OCI-LY1 (cell line): ENCODE measurements at regions not wholly inside any gene's neighbourhood (a gene's known extent, or its start where the extent isn't known, plus 50 kb on each side); places are given as distances from the start of the nearest gene placed in this dataset.

Experiments
- H2AFZ ChIP-seq: fragments of 200-600 bp; sonication (generic), shearing (Covaris generic); 2 replicates; pipeline ENCODE4 v1.6.0; 2014; ENCODE audit warnings: antibody characterized with exemption, mild to moderate bottlenecking, low read length
- H3F3A ChIP-seq: fragments of 200-600 bp; sonication (generic), shearing (Covaris generic); 2 replicates; pipeline ENCODE4 v1.6.0; 2014; ENCODE audit warnings: mild to moderate bottlenecking, antibody characterized with exemption, low read length, moderate library complexity; ENCODE audit not compliant: insufficient read depth
- H3K27ac ChIP-seq: fragments of 200-600 bp; sonication (generic); 2 replicates; pipeline ENCODE4 v1.5.1; 2014; ENCODE audit warnings: low read length, mixed run types, mild to moderate bottlenecking, low read depth; ENCODE audit not compliant: poor library complexity, severe bottlenecking
- H3K27me3 ChIP-seq: fragments of 200-600 bp; sonication (generic); 2 replicates; pipeline ENCODE4 v1.6.0; 2014; ENCODE audit warnings: antibody characterized with exemption, mild to moderate bottlenecking, low read length, moderate library complexity; ENCODE audit not compliant: insufficient read depth
- H3K36me3 ChIP-seq: fragments of 200-600 bp; sonication (generic); 2 replicates; pipeline ENCODE4 v1.6.1; 2014; ENCODE audit warnings: mild to moderate bottlenecking, antibody characterized with exemption, low read length, moderate library complexity, mixed read lengths; ENCODE audit not compliant: insufficient read depth
- H3K4me1 ChIP-seq: fragments of 200-600 bp; sonication (generic); 2 replicates; pipeline ENCODE4 v1.5.1; 2014; ENCODE audit warnings: mild to moderate bottlenecking, low read length, moderate library complexity; ENCODE audit not compliant: insufficient read depth, severe bottlenecking
- H3K4me2 ChIP-seq: fragments of 200-600 bp; sonication (generic), shearing (Covaris generic); 2 replicates; pipeline ENCODE4 v1.6.1; 2014; ENCODE audit warnings: low read length
- H3K4me3 ChIP-seq: fragments of 200-600 bp; sonication (generic); 2 replicates; pipeline ENCODE4 v1.5.1; 2014; ENCODE audit warnings: low read length, low read depth, mild to moderate bottlenecking, mixed read lengths; ENCODE audit not compliant: poor library complexity, severe bottlenecking
- H3K79me2 ChIP-seq: fragments of 200-600 bp; shearing (Covaris generic); 2 replicates; pipeline ENCODE4 v1.6.1; 2016; ENCODE audit warnings: mixed run types, low read length, mixed read lengths; ENCODE audit not compliant: insufficient read depth
- H3K9ac ChIP-seq: fragments of 200-600 bp; sonication (generic), shearing (Covaris generic); 2 replicates; pipeline ENCODE4 v1.6.1; 2014; ENCODE audit warnings: mild to moderate bottlenecking, low read length, mixed read lengths
- H3K9me2 ChIP-seq: fragments of 200-600 bp; sonication (generic), shearing (Covaris generic); 2 replicates; pipeline ENCODE4 v1.6.1; 2014; ENCODE audit warnings: low read depth, mild to moderate bottlenecking, low read length, mixed read lengths
- H3K9me3 ChIP-seq: fragments of 200-600 bp; shearing (Covaris generic); 2 replicates; pipeline ENCODE4 v1.6.1; 2014; ENCODE audit warnings: low read length, mixed read lengths
- H4K20me1 ChIP-seq: fragments of 200-600 bp; sonication (generic), shearing (Covaris generic); 2 replicates; pipeline ENCODE4 v1.6.0; 2016; ENCODE audit warnings: mild to moderate bottlenecking, low read length; ENCODE audit not compliant: insufficient read depth
- CTCF ChIP-seq: fragments of 200-600 bp; sonication (generic), shearing (Covaris generic); IDR thresholded peaks from 2 replicates; pipeline ENCODE4 v1.5.1; 2017; ENCODE audit warnings: mild to moderate bottlenecking, antibody characterized with exemption, low read length, moderate library complexity, mixed read lengths
- EZH2 ChIP-seq: fragments of 200-600 bp; sonication (generic), shearing (Covaris generic); IDR thresholded peaks from 2 replicates; pipeline ENCODE4 v1.8.0; 2017; ENCODE audit warnings: borderline replicate concordance, mixed run types, mild to moderate bottlenecking, antibody characterized with exemption, low read length, moderate library complexity, mixed read lengths

GRCh38 chr7:115274-115911 is 77.0 kb upstream of the FAM20C start:
- Histone ChIP-seq H3K9me3 (peaks cover 3% of the 10 kb centered on the region; the same call in 1 of the 2 replicates), H3K9ac (no peak overlapping the region), H3K27ac (no peak overlapping the region), H3K36me3 (no peaks in the 10 kb centered on the region), H2AFZ (no peak overlapping the region), H3K4me3 (no peak overlapping the region), H3F3A (no peaks in the 10 kb centered on the region), H3K27me3 (peaks cover 4% of the 10 kb centered on the region; the same call in 1 of the 2 replicates), H3K4me2 (no peak overlapping the region), H4K20me1 (no peaks in the 10 kb centered on the region), H3K9me2 (no peaks in the 10 kb centered on the region), H3K4me1 (no peaks in the 10 kb centered on the region), H3K79me2 (no peaks in the 10 kb centered on the region)
- TF ChIP-seq EZH2 (no peak), CTCF (no peak)

- H3K27ac ChIP-seq, result no peak overlapping the region
- no peaks in the 10 kb centered on the region for H3K9me2 ChIP-seq
- no peak overlapping the region for H3K4me2 ChIP-seq
- no peaks in the 10 kb centered on the region for H4K20me1 ChIP-seq
- H3K9ac ChIP-seq, result no peak overlapping the region
- no peak overlapping the region for H3K4me3 ChIP-seq
- H3K36me3 ChIP-seq, result no peaks in the 10 kb centered on the region
- no peaks in the 10 kb centered on the region for H3K79me2 ChIP-seq
- peaks cover 3% of the 10 kb centered on the region; the same call in 1 of the 2 replicates for H3K9me3 ChIP-seq
- TF ChIP-seq CTCF, result no peak
- TF ChIP-seq EZH2, result no peak
- H3K27me3 ChIP-seq, result peaks cover 4% of the 10 kb centered on the region; the same call in 1 of the 2 replicates
- no peak overlapping the region for H2AFZ ChIP-seq
- no peaks in the 10 kb centered on the region for H3F3A ChIP-seq
- no peaks in the 10 kb centered on the region for H3K4me1 ChIP-seq
Measured at GRCh38 chr7:116188-116981, 76.0 kb upstream of the FAM20C start.

- Histone ChIP-seq H3K79me2 (no peaks in the 10 kb centered on the region), H2AFZ (no peak overlapping the region), H3K4me3 (no peak overlapping the region), H3K4me2 (no peak overlapping the region), H3K9me3 (no peaks in the 10 kb centered on the region), H3K9ac (no peak overlapping the region), H3K9me2 (no peaks in the 10 kb centered on the region), H4K20me1 (no peaks in the 10 kb centered on the region), H3K27me3 (peaks cover 4% of the 10 kb centered on the region; the same call in 1 of the 2 replicates), H3K36me3 (no peaks in the 10 kb centered on the region), H3K4me1 (no peaks in the 10 kb centered on the region), H3K27ac (no peak overlapping the region), H3F3A (no peaks in the 10 kb centered on the region)
- TF ChIP-seq CTCF (no peak), EZH2 (no peak)
Measured at GRCh38 chr7:117836-118614, 74.3 kb upstream of the FAM20C start.
